SU-DHL-6 (cell line): ENCODE measurements at regions not wholly inside any gene's neighbourhood (a gene's known extent, or its start where the extent isn't known, plus 50 kb on each side); places are given as distances from the start of the nearest gene placed in this dataset.
"Not testable (repeated sequence)": the region's sequence is repeated elsewhere in the genome, so short reads cannot be mapped to it uniquely, and the experiment has no call there.

Experiments used
- H2AFZ ChIP-seq: fragments of 200-600 bp; sonication (generic); 2 replicates; pipeline ENCODE4 v1.6.1; 2014; ENCODE audit warnings: low read depth, mild to moderate bottlenecking, moderate library complexity, mixed read lengths, antibody characterized with exemption, low read length; ENCODE audit not compliant: severe bottlenecking
- H3F3A ChIP-seq: fragments of 200-600 bp; shearing (Covaris generic); 2 replicates; pipeline ENCODE4 v1.6.0; 2016; ENCODE audit warnings: antibody characterized with exemption, mild to moderate bottlenecking; ENCODE audit not compliant: insufficient read depth
- H3K27ac ChIP-seq: fragments of 200-600 bp; sonication (generic); 2 replicates; pipeline ENCODE4 v1.5.1; 2016; ENCODE audit warnings: low read depth, mild to moderate bottlenecking, low read length, moderate library complexity, mixed read lengths
- H3K27me3 ChIP-seq: fragments of 200-600 bp; sonication (generic), shearing (Covaris generic); 2 replicates; pipeline ENCODE4 v1.6.0; 2014; ENCODE audit warnings: mild to moderate bottlenecking, low read length
- H3K36me3 ChIP-seq: fragments of 200-600 bp; sonication (generic); 2 replicates; pipeline ENCODE4 v1.6.1; 2014; ENCODE audit warnings: mild to moderate bottlenecking, low read length, mixed read lengths
- H3K4me2 ChIP-seq: fragments of 300-600, 200-600 bp; shearing (Covaris generic), sonication (generic); 2 replicates; pipeline ENCODE4 v1.6.0; 2014; ENCODE audit warnings: low read length, low read depth, mild to moderate bottlenecking; ENCODE audit not compliant: poor library complexity, severe bottlenecking
- H3K4me3 ChIP-seq: fragments of 200-600 bp; sonication (generic); 2 replicates; pipeline ENCODE4 v1.5.1; 2014; ENCODE audit warnings: antibody characterized with exemption, low read length, mild to moderate bottlenecking, mixed read lengths; ENCODE audit not compliant: insufficient read depth, poor library complexity, severe bottlenecking
- H3K79me2 ChIP-seq: fragments of 200-600 bp; sonication (generic); 2 replicates; pipeline ENCODE4 v1.6.1; 2014; ENCODE audit warnings: mild to moderate bottlenecking, low read length, moderate library complexity; ENCODE audit not compliant: insufficient read depth
- H3K9ac ChIP-seq: fragments of 200-600 bp; sonication (generic); 2 replicates; pipeline ENCODE4 v1.7.0; 2014; ENCODE audit warnings: mild to moderate bottlenecking, low read length
- H3K9me2 ChIP-seq: fragments of 200-600 bp; sonication (generic); replicated peaks from 2 replicates; pipeline ENCODE4 v1.6.1; 2014; ENCODE audit warnings: low read length; ENCODE audit not compliant: insufficient read depth
- H3K9me3 ChIP-seq: fragments of 200-600 bp; sonication (generic); 2 replicates; pipeline ENCODE4 v1.6.1; 2014; ENCODE audit warnings: low read length, mixed read lengths; ENCODE audit not compliant: insufficient read depth
- H4K20me1 ChIP-seq: fragments of 200-600 bp; sonication (generic); 2 replicates; pipeline ENCODE4 v1.6.1; 2014; ENCODE audit warnings: low read depth, mild to moderate bottlenecking, antibody characterized with exemption, low read length, moderate library complexity, mixed read lengths
- CTCF ChIP-seq: fragments of 200-600 bp; sonication (generic); IDR thresholded peaks from one replicate; pipeline ENCODE4 v1.5.1; 2017; ENCODE audit warnings: antibody characterized with exemption, mild to moderate bottlenecking, low read length, moderate library complexity; ENCODE audit not compliant: insufficient read depth, poor library complexity, severe bottlenecking
- EZH2phosphoT487 ChIP-seq: fragments of 200-600 bp; sonication (generic), shearing (Covaris generic); conservative IDR thresholded peaks from 2 replicates; pipeline ENCODE4 v1.6.1; 2018; ENCODE audit warnings: mild to moderate bottlenecking, antibody characterized with exemption, low read length, moderate library complexity, mixed read lengths

- not testable (repeated sequence) for H3K4me3 ChIP-seq, H3K9me2 ChIP-seq, H3K9me3 ChIP-seq, H3K27ac ChIP-seq, H3K79me2 ChIP-seq, H3K36me3 ChIP-seq, H2AFZ ChIP-seq, H3F3A ChIP-seq, H3K27me3 ChIP-seq, H3K4me2 ChIP-seq, H3K9ac ChIP-seq, H4K20me1 ChIP-seq
- peak; percentile 78 for TF ChIP-seq CTCF
These were observed 174.4 kb downstream of the TBC1D2B start for GRCh38 chr15:77902921-77903760.

- no peaks in the 10 kb centered on the region for H3K9me2 ChIP-seq
- H3K79me2 ChIP-seq, result no peaks in the 10 kb centered on the region
- H2AFZ ChIP-seq, result no peak overlapping the region
- H3K4me3 ChIP-seq, result no peak overlapping the region
- H3K9ac ChIP-seq, result no peak overlapping the region
- no peaks in the 10 kb centered on the region for H3K9me3 ChIP-seq
- no peaks in the 10 kb centered on the region for H3F3A ChIP-seq
- H3K36me3 ChIP-seq, result no peaks in the 10 kb centered on the region
- TF ChIP-seq EZH2phosphoT487, result no peak
- no peak for TF ChIP-seq CTCF
- no peak overlapping the region for H3K27ac ChIP-seq
- no peaks in the 10 kb centered on the region for H3K27me3 ChIP-seq
- H3K4me2 ChIP-seq, result no peak overlapping the region
- H4K20me1 ChIP-seq, result no peaks in the 10 kb centered on the region
These were observed 175.4 kb downstream of the TBC1D2B start for GRCh38 chr15:77901921-77902750.

- Histone ChIP-seq H3K4me2 (no peak overlapping the region), H2AFZ (no peak overlapping the region), H3F3A (no peaks in the 10 kb centered on the region), H3K27me3 (no peaks in the 10 kb centered on the region), H3K9me3 (no peaks in the 10 kb centered on the region), H3K9me2 (no peaks in the 10 kb centered on the region), H3K4me3 (no peak overlapping the region), H3K27ac (no peak overlapping the region), H4K20me1 (no peaks in the 10 kb centered on the region), H3K79me2 (no peaks in the 10 kb centered on the region), H3K36me3 (no peaks in the 10 kb centered on the region), H3K9ac (no peak overlapping the region)
- TF ChIP-seq CTCF, result no peak
- TF ChIP-seq EZH2phosphoT487, result no peak
These were observed 176.1 kb downstream of the TBC1D2B start for GRCh38 chr15:77901251-77901881.
